ENCODE measurements at regions not wholly inside any gene's neighbourhood (a gene's known extent, or its start where the extent isn't known, plus 50 kb on each side); places are given as distances from the start of the nearest gene placed in this dataset.

DNA sequence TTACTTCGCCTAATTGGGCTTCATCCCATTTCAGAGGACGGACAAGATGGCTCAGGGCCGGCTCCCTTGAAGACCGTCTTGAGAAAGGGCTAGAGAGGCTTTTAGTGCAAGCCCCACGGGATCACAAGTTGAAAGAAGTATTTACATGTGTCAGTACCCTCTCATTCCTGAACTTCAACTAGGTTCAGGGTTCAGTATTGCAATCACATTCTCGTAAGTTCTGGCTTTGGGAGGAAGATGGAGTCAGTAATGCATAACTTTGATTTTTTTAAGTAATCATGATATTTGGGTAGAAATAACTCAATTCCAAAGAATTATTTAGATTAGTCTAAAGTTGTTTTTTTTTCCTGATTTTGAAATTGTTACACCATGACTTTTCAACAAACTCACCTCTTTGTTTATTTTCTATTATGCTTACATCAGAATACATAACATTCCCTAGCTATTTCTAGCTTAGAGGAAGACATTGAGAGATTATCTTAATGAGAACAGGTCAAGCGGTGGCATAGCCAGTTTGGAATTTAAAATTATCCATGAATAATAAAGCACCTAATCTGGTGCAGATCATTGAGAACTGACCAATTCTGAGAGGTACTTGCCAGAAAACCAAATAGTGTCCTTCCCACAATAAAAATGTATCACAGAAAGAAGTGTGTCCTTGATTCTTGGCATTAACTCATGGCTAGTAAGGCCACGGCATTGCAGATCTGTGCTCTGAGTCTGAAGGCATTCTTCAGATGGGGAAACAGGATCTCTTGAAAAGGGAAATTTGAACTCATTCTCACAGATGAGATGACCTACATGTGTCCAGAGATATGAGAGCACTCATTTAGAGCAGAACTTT is 92.1 kb upstream of the BLID start:
- no peaks in the 10 kb centered on the region for H3K36me3 ChIP-seq (ENCODE audit: control insufficient read depth in 1 of 2, insufficient read depth in 2 of 2, low read length in 2 of 2)
- H2AFZ ChIP-seq (ENCODE audit: insufficient read depth, low read length, poor library complexity): no peak overlapping the region
- H4K91ac ChIP-seq (ENCODE audit: low read depth, low read length): no peak overlapping the region
- H3K27me3 ChIP-seq (ENCODE audit: insufficient read depth, low read length): no peaks in the 10 kb centered on the region
- H3K4me3 ChIP-seq (ENCODE audit: low read depth, low read length): no peak overlapping the region
- no peak overlapping the region for H4K12ac ChIP-seq (ENCODE audit: low read depth, low read length)
- H3K14ac ChIP-seq (ENCODE audit: low read length): no peak overlapping the region
- no peak overlapping the region for H2BK12ac ChIP-seq (ENCODE audit: low read length)
- no peak overlapping the region for H3K23ac ChIP-seq (ENCODE audit: low read length)
- H3K79me1 ChIP-seq (ENCODE audit: low read length): no peaks in the 10 kb centered on the region
- H3K4ac ChIP-seq (ENCODE audit: low read depth, low read length): no peak overlapping the region
- H3K9me3 ChIP-seq (ENCODE audit: insufficient read depth, low read depth, low read length): no peaks in the 10 kb centered on the region
- peaks cover 0 to 5% of the 10 kb centered on the region in 2 experiments for H3K4me1 ChIP-seq (ENCODE audit: control insufficient read depth in 1 of 2, insufficient read depth in 2 of 2, low read length in 2 of 2)
- DNase-seq: peak; percentile 45 to 68
- no peak overlapping the region for H4K8ac ChIP-seq (ENCODE audit: low read depth, low read length)
- H2AK5ac ChIP-seq (ENCODE audit: low read length): no peak overlapping the region
- no peak overlapping the region for H3K27ac ChIP-seq (ENCODE audit: low read depth, low read length)
- H2BK120ac ChIP-seq (ENCODE audit: insufficient read depth, low read length, poor library complexity): no peak overlapping the region
- no peak overlapping the region for H3K9ac ChIP-seq (ENCODE audit: low read length)
- no peak overlapping the region for H3K18ac ChIP-seq (ENCODE audit: low read length)
- no peak overlapping the region for H2BK5ac ChIP-seq (ENCODE audit: low read depth, low read length, poor library complexity)
- H3K79me2 ChIP-seq (ENCODE audit: control insufficient read depth, insufficient read depth, low read length, poor library complexity): no peaks in the 10 kb centered on the region
- no peak overlapping the region for H3K4me2 ChIP-seq (ENCODE audit: low read length)
- WGBS (ENCODE audit: extremely low coverage, insufficient coverage, insufficient read length): no CpG with 5 or more reads among the region's 8 CpGs

DNA sequence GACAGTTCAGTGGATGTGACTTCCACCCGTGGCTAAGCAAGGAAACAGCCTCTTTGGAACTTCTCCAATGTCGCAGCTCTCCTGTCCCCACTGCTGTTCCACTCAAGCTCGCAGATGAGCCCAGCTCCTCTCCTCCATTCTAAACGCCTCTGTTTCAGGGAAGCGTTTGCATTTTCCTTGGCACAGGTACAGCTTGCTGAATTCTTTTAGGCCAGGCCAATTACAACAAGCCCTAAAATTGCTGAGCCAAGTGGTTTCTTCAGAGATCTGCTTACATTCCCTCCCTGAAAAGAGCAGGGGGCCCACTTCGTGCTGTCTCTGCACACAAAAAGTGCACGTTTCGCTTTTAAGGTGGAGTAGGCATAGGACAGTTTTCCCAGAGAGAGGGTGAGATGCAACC is 91.5 kb upstream of the BLID start:
- no peak overlapping the region for H2BK5ac ChIP-seq (ENCODE audit: low read depth, low read length, poor library complexity)
- no peak overlapping the region for H3K27ac ChIP-seq (ENCODE audit: low read depth, low read length)
- H3K4me3 ChIP-seq (ENCODE audit: low read depth, low read length): no peak overlapping the region
- H2AFZ ChIP-seq (ENCODE audit: insufficient read depth, low read length, poor library complexity): no peak overlapping the region
- H3K9ac ChIP-seq (ENCODE audit: low read length): no peak overlapping the region
- no peaks in the 10 kb centered on the region for H3K36me3 ChIP-seq (ENCODE audit: control insufficient read depth in 1 of 2, insufficient read depth in 2 of 2, low read length in 2 of 2)
- H4K12ac ChIP-seq (ENCODE audit: low read depth, low read length): no peak overlapping the region
- H3K4me2 ChIP-seq (ENCODE audit: low read length): no peak overlapping the region
- no peaks in the 10 kb centered on the region for H3K79me1 ChIP-seq (ENCODE audit: low read length)
- H2BK120ac ChIP-seq (ENCODE audit: insufficient read depth, low read length, poor library complexity): no peak overlapping the region
- no peak for DNase-seq
- H2AK5ac ChIP-seq (ENCODE audit: low read length): no peak overlapping the region
- no peaks in the 10 kb centered on the region for H3K27me3 ChIP-seq (ENCODE audit: insufficient read depth, low read length)
- no peak overlapping the region for H3K18ac ChIP-seq (ENCODE audit: low read length)
- H3K4ac ChIP-seq (ENCODE audit: low read depth, low read length): no peak overlapping the region
- H4K8ac ChIP-seq (ENCODE audit: low read depth, low read length): no peak overlapping the region
- WGBS (ENCODE audit: extremely low coverage, insufficient coverage, insufficient read length): no CpG with 5 or more reads among the region's 8 CpGs
- H2BK12ac ChIP-seq (ENCODE audit: low read length): no peak overlapping the region
- H3K23ac ChIP-seq (ENCODE audit: low read length): no peak overlapping the region
- no peak overlapping the region for H4K91ac ChIP-seq (ENCODE audit: low read depth, low read length)
- H3K79me2 ChIP-seq (ENCODE audit: control insufficient read depth, insufficient read depth, low read length, poor library complexity): no peaks in the 10 kb centered on the region
- no peaks in the 10 kb centered on the region for H3K9me3 ChIP-seq (ENCODE audit: insufficient read depth, low read depth, low read length)
- H3K14ac ChIP-seq (ENCODE audit: low read length): no peak overlapping the region
- peaks cover 0 to 7% of the 10 kb centered on the region in 2 experiments for H3K4me1 ChIP-seq (ENCODE audit: control insufficient read depth in 1 of 2, insufficient read depth in 2 of 2, low read length in 2 of 2)

DNA sequence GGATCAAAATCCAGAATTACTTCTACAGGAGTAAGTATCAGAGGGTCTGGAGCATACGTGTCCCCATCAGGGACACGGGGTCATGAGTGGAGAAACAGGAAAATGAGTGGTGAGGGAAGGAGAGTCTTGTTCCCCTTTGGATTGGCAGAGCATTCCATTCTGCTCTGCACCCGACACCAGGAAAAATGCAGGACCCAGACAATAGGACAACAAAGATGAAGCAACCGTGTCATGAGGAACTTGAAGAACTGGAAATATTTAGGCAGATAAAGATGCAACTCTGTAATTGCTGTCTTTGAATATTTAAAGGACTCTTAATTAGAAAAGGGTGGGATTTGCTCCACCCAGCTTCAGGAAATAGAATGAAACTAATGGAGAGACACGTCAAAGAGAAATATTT is 89.0 kb upstream of the BLID start:
- no peak overlapping the region for H4K91ac ChIP-seq (ENCODE audit: low read depth, low read length)
- H2BK120ac ChIP-seq (ENCODE audit: insufficient read depth, low read length, poor library complexity): no peak overlapping the region
- H3K79me2 ChIP-seq (ENCODE audit: control insufficient read depth, insufficient read depth, low read length, poor library complexity): no peaks in the 10 kb centered on the region
- H2BK5ac ChIP-seq (ENCODE audit: low read depth, low read length, poor library complexity): no peak overlapping the region
- H3K36me3 ChIP-seq (ENCODE audit: control insufficient read depth in 1 of 2, insufficient read depth in 2 of 2, low read length in 2 of 2): no peaks in the 10 kb centered on the region
- H4K12ac ChIP-seq (ENCODE audit: low read depth, low read length): no peak overlapping the region
- peaks cover 0 to 7% of the 10 kb centered on the region in 2 experiments for H3K4me1 ChIP-seq (ENCODE audit: control insufficient read depth in 1 of 2, insufficient read depth in 2 of 2, low read length in 2 of 2)
- H3K23ac ChIP-seq (ENCODE audit: low read length): no peak overlapping the region
- no peak overlapping the region for H4K8ac ChIP-seq (ENCODE audit: low read depth, low read length)
- H2BK12ac ChIP-seq (ENCODE audit: low read length): no peak overlapping the region
- H3K4me2 ChIP-seq (ENCODE audit: low read length): no peak overlapping the region
- no peaks in the 10 kb centered on the region for H3K27me3 ChIP-seq (ENCODE audit: insufficient read depth, low read length)
- peak; percentile 30 to 72 for DNase-seq
- no peak overlapping the region for H2AFZ ChIP-seq (ENCODE audit: insufficient read depth, low read length, poor library complexity)
- H3K18ac ChIP-seq (ENCODE audit: low read length): no peak overlapping the region
- H2AK5ac ChIP-seq (ENCODE audit: low read length): no peak overlapping the region
- no peak overlapping the region for H3K27ac ChIP-seq (ENCODE audit: low read depth, low read length)
- H3K9me3 ChIP-seq (ENCODE audit: insufficient read depth, low read depth, low read length): no peaks in the 10 kb centered on the region
- H3K4ac ChIP-seq (ENCODE audit: low read depth, low read length): no peak overlapping the region
- no peak overlapping the region for H3K9ac ChIP-seq (ENCODE audit: low read length)
- no peaks in the 10 kb centered on the region for H3K79me1 ChIP-seq (ENCODE audit: low read length)
- H3K14ac ChIP-seq (ENCODE audit: low read length): no peak overlapping the region
- H3K4me3 ChIP-seq (ENCODE audit: low read depth, low read length): no peak overlapping the region
- WGBS (ENCODE audit: extremely low coverage, insufficient coverage, insufficient read length): no CpG with 5 or more reads among the region's 5 CpGs

DNA sequence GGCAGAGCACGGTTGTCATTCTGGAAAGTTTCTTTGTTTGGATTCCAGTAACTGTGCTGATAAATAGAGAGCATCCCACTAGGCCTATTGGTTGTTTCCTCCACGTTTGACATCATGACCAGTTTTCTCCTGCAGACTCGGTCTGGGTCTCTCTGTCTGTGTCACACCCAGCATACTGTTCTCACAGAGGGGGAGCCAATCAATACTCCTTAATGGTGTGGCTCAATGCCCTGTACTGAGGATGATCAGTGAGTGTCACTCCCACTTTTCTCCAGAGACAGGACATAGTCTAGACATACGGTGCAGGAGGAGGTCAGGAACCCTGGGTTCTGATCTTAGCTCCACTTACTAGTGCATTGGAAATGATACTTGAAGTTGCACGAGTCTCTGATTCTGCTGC is 88.2 kb upstream of the BLID start:
- no peak overlapping the region for H3K4me2 ChIP-seq (ENCODE audit: low read length)
- no CpG with 5 or more reads among the region's 5 CpGs for WGBS (ENCODE audit: extremely low coverage, insufficient coverage, insufficient read length)
- no peak overlapping the region for H4K12ac ChIP-seq (ENCODE audit: low read depth, low read length)
- no peaks in the 10 kb centered on the region for H3K79me2 ChIP-seq (ENCODE audit: control insufficient read depth, insufficient read depth, low read length, poor library complexity)
- no peak overlapping the region for H2BK120ac ChIP-seq (ENCODE audit: insufficient read depth, low read length, poor library complexity)
- H3K9ac ChIP-seq (ENCODE audit: low read length): no peak overlapping the region
- H2AFZ ChIP-seq (ENCODE audit: insufficient read depth, low read length, poor library complexity): no peak overlapping the region
- no peak overlapping the region for H4K8ac ChIP-seq (ENCODE audit: low read depth, low read length)
- no peak overlapping the region for H2BK5ac ChIP-seq (ENCODE audit: low read depth, low read length, poor library complexity)
- no peaks in the 10 kb centered on the region for H3K36me3 ChIP-seq (ENCODE audit: control insufficient read depth in 1 of 2, insufficient read depth in 2 of 2, low read length in 2 of 2)
- H3K14ac ChIP-seq (ENCODE audit: low read length): no peak overlapping the region
- no peak overlapping the region for H3K18ac ChIP-seq (ENCODE audit: low read length)
- H4K91ac ChIP-seq (ENCODE audit: low read depth, low read length): no peak overlapping the region
- H3K9me3 ChIP-seq (ENCODE audit: insufficient read depth, low read depth, low read length): no peaks in the 10 kb centered on the region
- H2AK5ac ChIP-seq (ENCODE audit: low read length): no peak overlapping the region
- H3K27me3 ChIP-seq (ENCODE audit: insufficient read depth, low read length): no peaks in the 10 kb centered on the region
- no peak for DNase-seq
- H3K79me1 ChIP-seq (ENCODE audit: low read length): no peaks in the 10 kb centered on the region
- H2BK12ac ChIP-seq (ENCODE audit: low read length): no peak overlapping the region
- H3K4ac ChIP-seq (ENCODE audit: low read depth, low read length): no peak overlapping the region
- H3K4me1 ChIP-seq (ENCODE audit: control insufficient read depth in 1 of 2, insufficient read depth in 2 of 2, low read length in 2 of 2): peaks cover 0 to 7% of the 10 kb centered on the region in 2 experiments
- no peak overlapping the region for H3K4me3 ChIP-seq (ENCODE audit: low read depth, low read length)
- no peak overlapping the region for H3K23ac ChIP-seq (ENCODE audit: low read length)
- H3K27ac ChIP-seq (ENCODE audit: low read depth, low read length): no peak overlapping the region
